ENCODE measurements at regions not wholly inside any gene's neighbourhood (a gene's known extent, or its start where the extent isn't known, plus 50 kb on each side); places are given as distances from the start of the nearest gene placed in this dataset.

GRCh38 chr12:58139894-58140293 lies 198.5 kb downstream of the ATP23 start:
- no peak overlapping the region for H3K27ac ChIP-seq (ENCODE audit: low read length in 2 of 2)
- ChIA-PET POLR2A (no interaction called here), CTCF (no interaction called here)
- H3K27me3 ChIP-seq (replicated peaks in 1 of 4; ENCODE audit: control extremely low read depth in 1 of 4, control insufficient read depth in 3 of 4, insufficient read depth in 4 of 4, low read length in 3 of 4): no peaks in the 10 kb centered on the region
- H3K27ac Mint-ChIP-seq: no peak overlapping the region
- TF ChIP-seq EZH2 (IDR thresholded peaks at IDR 0.05; ENCODE audit: borderline replicate concordance, insufficient read depth, low read depth, low read length, poor library complexity, severe bottlenecking) (no peak), CTCF (IDR thresholded peaks at IDR 0.05) (no peak)
- H3K9ac ChIP-seq (ENCODE audit: low read length): no peak overlapping the region
- no peak overlapping the region for H3K4me3 ChIP-seq (ENCODE audit: control extremely low read depth in 1 of 5, extremely low read depth in 1 of 5, insufficient read depth in 1 of 5, low read depth in 2 of 5, low read length in 4 of 5)
- no peaks in the 10 kb centered on the region for H3K9me3 ChIP-seq (ENCODE audit: control extremely low read depth in 1 of 3, control insufficient read depth in 2 of 3, insufficient read depth in 1 of 3, low read length in 2 of 3)
- H4K20me1 ChIP-seq (ENCODE audit: control insufficient read depth, insufficient read depth, low read length, poor library complexity, severe bottlenecking): no peaks in the 10 kb centered on the region
- peaks cover 5% of the 10 kb centered on the region for H3K27me3 Mint-ChIP-seq
- no peak overlapping the region for H2AFZ ChIP-seq (ENCODE audit: insufficient read depth, low read depth, low read length, poor library complexity, severe bottlenecking)
- 20% methylated on average over 1 of the region's 1 CpG for WGBS (ENCODE audit: insufficient coverage)
- ATAC-seq (ENCODE audit: low read depth): no peak
- DNase-seq: no peak
- H3K36me3 ChIP-seq (replicated peaks in 1 of 2; ENCODE audit: control extremely low read depth in 1 of 2, control insufficient read depth in 1 of 2, extremely low read depth in 1 of 2, insufficient read depth in 2 of 2, low read length in 1 of 2): no peaks in the 10 kb centered on the region
- H3K4me1 ChIP-seq (ENCODE audit: control insufficient read depth in 2 of 2, insufficient read depth in 2 of 2, low read length in 2 of 2): no peaks in the 10 kb centered on the region
- H3K4me3 Mint-ChIP-seq: no peak overlapping the region
- no peak overlapping the region for H3K4me2 ChIP-seq (replicated peaks; ENCODE audit: low read depth, low read length, poor library complexity, severe bottlenecking)
- intact Hi-C loops (cut with micrococcal nuclease): no loop called here
- H3K9me3 Mint-ChIP-seq (ENCODE audit: insufficient read depth): no peaks in the 10 kb centered on the region
- H3K79me2 ChIP-seq (ENCODE audit: control insufficient read depth, insufficient read depth, low read length): no peaks in the 10 kb centered on the region
- H3K4me1 Mint-ChIP-seq: no peaks in the 10 kb centered on the region

GRCh38 chr12:58140395-58140794 lies 199.0 kb downstream of the ATP23 start:
- Histone ChIP-seq H3K27ac (ENCODE audit: low read length in 2 of 2) (no peak overlapping the region), H3K27me3 (replicated peaks in 1 of 4; ENCODE audit: control extremely low read depth in 1 of 4, control insufficient read depth in 3 of 4, insufficient read depth in 4 of 4, low read length in 3 of 4) (no peaks in the 10 kb centered on the region), H3K9me3 (ENCODE audit: control extremely low read depth in 1 of 3, control insufficient read depth in 2 of 3, insufficient read depth in 1 of 3, low read length in 2 of 3) (no peaks in the 10 kb centered on the region), H3K9ac (ENCODE audit: low read length) (no peak overlapping the region), H3K4me3 (ENCODE audit: control extremely low read depth in 1 of 5, extremely low read depth in 1 of 5, insufficient read depth in 1 of 5, low read depth in 2 of 5, low read length in 4 of 5) (no peak overlapping the region), H2AFZ (ENCODE audit: insufficient read depth, low read depth, low read length, poor library complexity, severe bottlenecking) (no peak overlapping the region), H3K4me1 (ENCODE audit: control insufficient read depth in 2 of 2, insufficient read depth in 2 of 2, low read length in 2 of 2) (no peaks in the 10 kb centered on the region), H3K4me2 (replicated peaks; ENCODE audit: low read depth, low read length, poor library complexity, severe bottlenecking) (no peak overlapping the region), H3K36me3 (replicated peaks in 1 of 2; ENCODE audit: control extremely low read depth in 1 of 2, control insufficient read depth in 1 of 2, extremely low read depth in 1 of 2, insufficient read depth in 2 of 2, low read length in 1 of 2) (no peaks in the 10 kb centered on the region), H3K79me2 (ENCODE audit: control insufficient read depth, insufficient read depth, low read length) (no peaks in the 10 kb centered on the region), H4K20me1 (ENCODE audit: control insufficient read depth, insufficient read depth, low read length, poor library complexity, severe bottlenecking) (no peaks in the 10 kb centered on the region)
- H3K4me1 Mint-ChIP-seq: no peaks in the 10 kb centered on the region
- H3K4me3 Mint-ChIP-seq: no peak overlapping the region
- no peak for DNase-seq
- intact Hi-C loops (cut with micrococcal nuclease): no loop called here
- 67% methylated on average over 1 of the region's 1 CpG for WGBS (ENCODE audit: insufficient coverage)
- H3K27ac Mint-ChIP-seq: no peak overlapping the region
- ATAC-seq (ENCODE audit: low read depth): no peak
- no peak for TF ChIP-seq CTCF (IDR thresholded peaks at IDR 0.05)
- CTCF ChIA-PET: no interaction called here
- peaks cover 5% of the 10 kb centered on the region for H3K27me3 Mint-ChIP-seq
- POLR2A ChIA-PET: no interaction called here
- peaks cover 3% of the 10 kb centered on the region for H3K9me3 Mint-ChIP-seq (ENCODE audit: insufficient read depth)

All from B cell (primary cell).